HG03442 (cell line): ENCODE measurements at regions not wholly inside any gene's neighbourhood (a gene's known extent, or its start where the extent isn't known, plus 50 kb on each side); places are given as distances from the start of the nearest gene placed in this dataset.
"Not testable (repeated sequence)": the region's sequence is repeated elsewhere in the genome, so short reads cannot be mapped to it uniquely, and the experiment has no call there.

Source experiments
- ATAC-seq: cut with Tn5 transposase; IDR thresholded peaks from one replicate; pipeline ENCODE4 v1.9.1; 2021; ENCODE audit warnings: mild to moderate bottlenecking, moderate library complexity; ENCODE audit not compliant: unreplicated experiment

- no peak for ATAC-seq
Observed at GRCh38 chr3:182124716-182125115, 413.0 kb downstream of the SOX2 start.

DNA sequence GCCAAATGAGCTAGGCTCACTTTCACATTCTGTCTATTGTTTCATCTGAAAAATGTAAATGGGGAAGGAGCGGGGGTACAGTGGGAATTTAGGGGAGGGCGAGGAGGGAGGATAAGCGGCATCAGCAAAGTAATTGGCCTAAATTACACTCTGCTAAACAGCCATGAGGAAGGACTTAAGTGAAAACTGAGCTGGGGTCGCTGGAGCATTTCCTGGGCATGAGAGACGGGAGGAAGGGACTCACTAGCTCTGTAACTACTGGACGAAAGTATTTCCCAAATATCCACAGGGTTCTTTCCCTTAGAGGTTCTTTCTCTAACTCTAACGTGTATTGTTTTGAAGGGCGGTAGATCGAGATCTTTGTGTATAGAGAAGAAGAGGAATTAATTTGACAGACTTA lies 418.0 kb downstream of the SOX2 start:
- ATAC-seq, result no peak

DNA sequence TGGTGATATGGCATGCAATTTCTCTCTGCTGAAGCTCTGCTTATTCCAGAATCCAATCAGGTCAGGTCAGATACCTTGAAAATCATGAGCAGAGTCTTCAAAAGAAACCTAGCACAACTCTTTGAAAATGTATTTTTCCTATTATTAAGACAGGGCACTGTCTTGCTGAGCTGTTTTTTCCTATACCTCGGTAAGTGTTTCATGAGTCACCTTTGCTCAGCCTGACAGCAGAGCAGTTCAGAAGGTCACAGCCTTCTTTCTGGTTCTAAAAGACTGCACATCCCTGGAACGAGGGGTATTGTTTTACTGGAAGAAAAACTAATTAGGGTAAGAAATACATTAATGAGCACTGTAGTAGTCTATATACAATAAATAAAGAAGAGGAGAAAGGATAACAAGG lies 422.0 kb downstream of the SOX2 start:
- ATAC-seq, result no peak

GRCh38 chr3:182135056-182135455 lies 423.3 kb downstream of the SOX2 start:
- no peak for ATAC-seq

DNA sequence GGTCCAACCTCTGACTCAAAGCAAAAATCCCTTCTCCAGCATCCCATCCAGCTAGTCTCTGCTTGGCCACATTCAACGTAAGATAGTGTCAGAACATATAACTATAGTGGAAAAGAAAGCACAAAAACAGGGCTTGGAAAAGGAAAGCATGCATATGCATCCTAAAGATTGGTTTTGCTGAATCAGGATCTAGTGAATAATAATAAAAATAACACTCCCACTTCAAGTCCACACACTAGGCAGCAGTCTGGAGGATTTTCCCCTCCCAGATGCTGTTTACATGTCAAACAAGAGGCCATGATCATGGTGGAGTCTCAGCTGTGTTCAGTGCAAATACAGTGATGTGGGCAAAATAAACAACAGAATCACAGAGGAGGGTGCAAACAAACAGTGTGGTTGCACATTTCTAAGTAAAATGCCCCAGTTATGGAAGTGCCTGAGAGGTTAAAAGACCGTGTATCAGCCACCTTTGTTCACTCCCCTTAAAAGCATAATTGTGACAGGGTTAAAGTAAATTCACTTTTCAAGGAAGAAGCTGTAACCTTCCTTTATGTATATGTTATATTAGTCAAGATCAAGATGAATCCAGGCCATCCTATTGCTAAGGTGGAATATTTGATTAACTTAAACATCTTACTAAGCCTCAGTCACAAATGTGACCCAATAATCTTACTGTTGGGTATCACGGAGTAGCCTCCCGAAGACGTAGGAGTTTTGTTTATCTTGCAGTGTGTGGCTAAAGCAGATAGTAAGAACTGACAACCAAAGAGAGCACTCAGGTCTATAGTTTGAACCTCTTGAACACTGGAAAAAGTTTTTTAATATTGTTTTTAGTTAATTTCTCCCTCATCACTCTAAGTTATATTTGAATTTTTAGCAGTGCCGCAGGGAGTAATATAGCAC lies 424.5 kb downstream of the SOX2 start:
- ATAC-seq, result no peak

- ATAC-seq, result no peak
Observed at GRCh38 chr3:182138393-182138792, 426.7 kb downstream of the SOX2 start.

GRCh38 chr3:182139627-182140357 lies 428.1 kb downstream of the SOX2 start:
- ATAC-seq, result no peak

DNA sequence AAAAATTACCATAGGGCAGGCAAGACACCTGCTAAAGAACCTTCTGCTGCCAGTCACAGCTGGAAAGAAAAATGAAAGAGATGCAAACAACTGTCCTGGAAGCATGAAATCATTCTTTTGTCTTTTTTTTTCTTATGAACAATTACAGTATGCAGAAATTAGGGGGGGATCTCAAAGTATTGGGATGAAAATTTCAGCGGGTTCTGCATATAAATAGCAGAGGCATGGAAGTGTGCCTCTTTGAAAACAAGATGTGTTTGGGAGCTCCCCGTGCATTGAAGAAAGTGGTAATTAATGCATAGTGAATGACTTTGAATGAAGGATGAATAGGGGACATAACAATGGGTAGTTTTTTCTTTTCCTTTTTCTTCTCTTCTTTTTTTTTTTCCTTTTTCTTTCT lies 431.2 kb downstream of the SOX2 start:
- no peak for ATAC-seq

DNA sequence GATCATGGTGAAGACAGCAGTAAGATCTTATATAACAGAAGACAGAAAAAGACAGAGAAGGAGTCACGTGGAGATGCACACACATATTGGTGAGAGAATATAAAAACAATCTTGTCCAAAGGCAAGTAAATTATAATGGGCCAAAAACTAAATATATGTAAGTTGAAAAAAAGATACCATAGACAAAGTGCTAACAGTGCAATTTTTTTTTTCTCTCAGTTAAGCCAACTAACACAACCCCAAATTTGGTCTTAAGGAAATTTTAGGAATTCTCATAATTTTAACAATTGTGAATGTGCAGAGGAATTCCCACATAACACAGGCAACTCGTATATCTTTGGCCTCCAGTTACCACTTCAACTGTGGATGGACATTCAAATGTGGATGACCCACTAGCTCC lies 432.2 kb downstream of the SOX2 start:
- ATAC-seq, result no peak

DNA sequence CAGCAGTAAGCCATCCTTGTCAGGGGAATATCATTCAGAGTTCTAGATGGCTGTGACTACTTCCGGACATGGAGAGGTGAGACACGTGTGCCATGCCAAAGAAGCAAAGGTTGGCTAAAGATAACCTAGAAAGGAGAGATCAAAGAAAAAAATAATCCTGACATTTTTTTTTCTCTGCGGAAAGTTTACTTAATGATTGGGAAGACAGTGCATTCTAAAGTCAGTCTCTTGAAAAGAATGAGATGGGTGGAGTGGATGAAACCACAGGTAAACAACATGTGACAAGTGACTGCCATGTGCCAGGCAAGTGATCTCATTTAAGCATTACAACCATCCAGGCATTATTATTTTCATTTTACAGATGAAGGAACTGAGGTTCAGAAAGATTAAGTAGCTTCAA lies 436.6 kb downstream of the SOX2 start:
- ATAC-seq, result no peak

- no peak for ATAC-seq
Observed at GRCh38 chr3:182149594-182149993, 437.9 kb downstream of the SOX2 start.

- not testable (repeated sequence) for ATAC-seq
Observed at GRCh38 chr3:182156326-182156725, 444.6 kb downstream of the SOX2 start.

- ATAC-seq, result no peak
Observed at GRCh38 chr3:182165234-182165633, 453.5 kb downstream of the SOX2 start.

- ATAC-seq, result no peak
Observed at GRCh38 chr3:182172534-182172933, 460.8 kb downstream of the SOX2 start.

DNA sequence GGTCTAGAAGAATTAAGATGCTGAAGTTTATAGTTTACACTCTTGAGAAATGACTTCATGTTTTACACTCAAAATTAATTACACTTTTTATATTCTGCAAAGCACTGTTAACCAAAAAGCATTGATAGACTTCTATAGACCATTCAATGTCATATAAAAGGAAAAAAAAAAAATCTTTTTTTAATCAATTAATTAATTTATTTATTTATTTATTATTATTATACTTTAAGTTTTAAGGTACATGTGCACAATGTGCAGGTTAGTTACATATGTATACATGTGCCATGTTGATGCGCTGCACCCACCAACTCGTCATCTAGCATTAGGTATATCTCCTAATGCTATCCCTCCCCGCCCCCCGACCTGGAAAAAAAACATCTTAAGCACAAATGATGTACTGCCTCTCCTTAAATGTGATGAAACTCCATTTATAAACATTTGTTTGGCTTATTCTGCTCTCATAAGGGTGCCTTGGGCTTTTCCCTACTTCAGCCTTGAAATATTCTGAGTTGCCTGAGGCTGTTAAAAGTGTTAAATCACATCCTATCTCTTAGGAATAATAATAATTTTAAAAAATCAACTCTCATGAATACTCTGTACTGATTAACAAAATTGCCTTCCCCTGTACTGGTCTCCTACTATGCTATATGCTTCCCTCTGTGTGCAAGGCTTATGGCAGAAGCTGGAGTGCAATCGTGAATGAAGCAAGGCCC lies 466.9 kb downstream of the SOX2 start:
- no peak for ATAC-seq

DNA sequence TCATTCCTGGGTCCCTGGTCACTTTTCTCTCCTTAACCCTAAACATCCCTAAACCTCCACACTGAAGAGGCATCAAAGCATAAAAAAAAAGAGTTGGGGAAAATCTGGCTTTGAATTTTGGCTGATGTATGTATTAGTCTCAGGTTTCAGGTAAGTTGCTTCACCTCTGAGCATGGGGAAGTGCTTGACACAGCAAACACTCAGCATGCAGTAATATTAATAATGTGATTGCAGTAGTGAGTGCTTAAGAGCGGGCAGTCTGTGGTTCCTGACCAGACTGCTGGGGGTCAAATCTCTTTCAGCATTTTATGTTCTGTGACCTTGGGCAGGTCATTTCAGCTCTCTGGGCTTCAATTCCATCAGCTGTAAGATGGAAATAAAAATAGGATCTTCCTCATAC lies 467.9 kb downstream of the SOX2 start:
- no peak for ATAC-seq

GRCh38 chr3:182180654-182181385 lies 469.1 kb downstream of the SOX2 start:
- no peak for ATAC-seq

DNA sequence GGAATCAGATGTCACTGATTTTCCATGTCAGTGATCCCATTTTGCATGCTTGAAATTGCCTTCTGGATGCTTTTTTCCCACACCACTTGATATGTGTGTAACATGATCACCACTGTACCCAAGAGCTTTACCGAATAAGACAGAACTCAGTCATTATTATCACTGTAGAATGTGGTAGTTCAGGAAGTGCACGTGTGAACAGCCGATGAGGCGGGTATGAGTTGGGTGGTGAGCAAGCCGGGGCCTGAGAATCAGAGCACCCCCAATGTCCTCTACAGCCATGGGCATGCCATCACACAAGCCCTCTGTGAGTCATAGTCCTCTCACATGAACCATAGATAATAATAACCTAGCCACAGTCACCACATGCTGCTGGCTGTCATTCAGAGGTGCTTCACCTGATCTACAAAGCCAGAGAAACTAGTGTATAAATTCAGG lies 470.8 kb downstream of the SOX2 start:
- ATAC-seq, result peak; percentile 96

DNA sequence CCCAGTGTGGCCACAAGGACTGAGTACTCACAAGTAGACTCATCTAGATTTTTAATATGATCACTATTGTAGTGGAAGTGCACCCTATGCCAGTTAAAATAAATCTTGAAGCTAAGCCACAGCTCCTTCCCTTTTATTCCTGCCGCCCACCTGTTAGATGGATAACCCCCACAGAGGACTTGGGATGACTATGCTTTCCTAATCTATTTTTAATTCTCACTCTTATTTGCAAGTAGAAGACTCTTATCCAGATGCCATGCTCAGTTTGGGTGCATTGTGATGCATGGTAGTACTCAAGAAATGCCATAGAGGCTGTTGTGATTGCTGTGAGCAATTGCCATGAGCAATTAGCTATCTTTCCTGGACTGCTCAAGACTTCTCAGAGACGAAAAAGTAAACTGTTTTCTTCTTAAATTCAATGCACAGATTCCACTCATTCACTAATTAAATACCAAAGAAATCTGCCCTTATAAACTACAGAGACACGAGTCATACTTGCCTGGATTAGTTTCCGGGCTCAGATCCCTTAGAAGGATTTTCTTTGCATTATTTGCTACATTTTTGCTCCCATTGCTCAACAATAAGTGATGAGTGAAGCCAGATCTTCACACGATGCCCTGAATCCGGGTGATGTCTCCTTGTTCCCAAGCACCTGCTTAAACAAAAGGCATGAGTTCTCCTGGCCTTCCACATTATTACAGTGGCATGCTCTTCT lies 472.1 kb downstream of the SOX2 start:
- no peak for ATAC-seq

DNA sequence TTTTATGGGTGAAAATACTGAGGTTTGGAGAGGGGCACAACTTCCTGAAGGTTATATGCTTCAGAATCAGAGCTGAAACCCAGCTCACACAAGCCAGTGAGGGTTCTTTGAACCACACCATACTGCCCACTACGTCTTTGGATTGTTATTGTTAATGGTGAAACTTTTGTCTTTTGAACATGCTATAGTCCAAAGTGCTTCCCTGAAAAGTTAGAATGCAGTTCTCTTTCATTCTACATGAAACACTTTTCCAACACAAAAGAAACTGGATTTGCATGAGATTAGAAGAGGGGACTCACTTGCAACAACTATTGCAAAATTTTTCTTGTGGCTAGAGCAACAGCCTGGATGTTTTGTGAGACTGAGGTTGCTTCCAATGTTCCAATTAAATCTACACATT lies 473.6 kb downstream of the SOX2 start:
- no peak for ATAC-seq
